GM23338 (cell line): ENCODE measurements at regions not wholly inside any gene's neighbourhood (a gene's known extent, or its start where the extent isn't known, plus 50 kb on each side); places are given as distances from the start of the nearest gene placed in this dataset.

Source experiments
- CREB1 ChIP-seq: fragments of 250-450 bp; sonication (Bioruptor Pico); IDR thresholded peaks from 2 replicates; pipeline ENCODE4 v1.5.0; 2020; ENCODE audit warnings: low read depth, mild to moderate bottlenecking, moderate library complexity
- CTCF ChIP-seq, 2 experiments: fragments of 200-600 bp in 1 of 2; sonication (generic) in 1 of 2; conservative IDR thresholded peaks; 2 replicates each; pipeline versions ENCODE4 v1.5.1 to v1.6.1; 2016 to 2017; ENCODE audit warnings: antibody characterized with exemption in 2 of 2, low read depth in 2 of 2, mild to moderate bottlenecking in 2 of 2, moderate library complexity in 1 of 2
- EZH2 ChIP-seq: fragments of 200-600 bp; sonication (generic); IDR thresholded peaks from one replicate; pipeline ENCODE4 v1.8.0; 2017; ENCODE audit warnings: antibody characterized with exemption, mild to moderate bottlenecking, low read depth; ENCODE audit not compliant: unreplicated experiment
- EZH2phosphoT487 ChIP-seq: fragments of 200-600 bp; sonication (generic); IDR thresholded peaks from one replicate; pipeline ENCODE4 v1.8.1; 2018; ENCODE audit warnings: antibody characterized with exemption; ENCODE audit not compliant: unreplicated experiment
- JUNB ChIP-seq: IDR thresholded peaks from one replicate; pipeline ENCODE4 v1.6.1; 2016; ENCODE audit warnings: antibody characterized with exemption; ENCODE audit not compliant: unreplicated experiment
- POLR2AphosphoS5 ChIP-seq: IDR thresholded peaks from 2 replicates; pipeline ENCODE4 v1.6.1; 2016; ENCODE audit warnings: antibody characterized with exemption, low read depth
- STAT1 ChIP-seq: IDR thresholded peaks from one replicate; pipeline ENCODE4 v1.6.1; 2016; ENCODE audit warnings: antibody characterized with exemption; ENCODE audit not compliant: unreplicated experiment
- ZNF114 ChIP-seq: fragments of 250-450 bp; sonication (Bioruptor Pico); IDR thresholded peaks from 2 replicates; pipeline ENCODE4 v1.5.0; 2020; ENCODE audit warnings: mild to moderate bottlenecking, moderate library complexity
- TF ChIP-seq, protein P1 (sequence below): IDR thresholded peaks from 2 replicates; pipeline ENCODE4 v1.6.1; 2016; ENCODE audit warnings: antibody characterized with exemption
- TF ChIP-seq, protein P2 (sequence below): fragments of 250-450 bp; sonication (Bioruptor Pico); IDR thresholded peaks from 2 replicates; pipeline ENCODE4 v1.5.0; 2020; ENCODE audit warnings: mild to moderate bottlenecking, moderate library complexity

DNA sequence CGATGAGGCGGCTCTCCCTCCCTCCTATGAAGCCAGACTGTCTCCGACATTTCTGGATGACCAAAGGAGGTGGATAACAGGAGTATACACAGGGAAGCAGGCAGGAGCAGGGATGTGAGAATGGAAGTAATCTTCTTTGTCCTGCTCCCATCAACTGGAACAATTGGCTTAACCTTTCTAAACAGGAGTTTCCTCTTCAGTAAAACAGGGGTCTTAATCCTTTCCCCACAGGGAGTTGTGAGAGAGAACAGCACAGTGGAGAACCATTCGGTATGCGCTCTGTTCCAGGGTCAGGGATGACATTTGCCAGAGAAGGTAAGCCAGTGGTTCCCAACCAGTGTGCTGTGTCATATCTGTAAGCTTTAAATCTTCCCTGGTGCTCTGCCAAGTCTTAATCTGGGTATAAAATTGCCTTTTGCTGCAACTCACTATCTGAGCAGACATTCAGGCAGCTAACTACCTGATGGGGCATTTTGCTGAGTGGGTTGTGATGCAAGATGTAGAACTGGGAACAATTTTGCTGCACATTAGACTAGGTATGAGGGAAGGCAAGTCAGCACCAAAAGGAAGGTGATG, 294.8 kb upstream of the KIF2A start:
- TF ChIP-seq CTCF (conservative IDR thresholded peaks at IDR 0.05; ENCODE audit: low read depth in 2 of 2) (no peak), POLR2AphosphoS5 (no peak), EZH2 (no peak), ZNF114 (CRISPR knock-in tag) (no peak), EZH2phosphoT487 (no peak), CREB1 (CRISPR knock-in tag) (no peak), JUNB (no peak), STAT1 (no peak)
- TF ChIP-seq, protein P1, sequence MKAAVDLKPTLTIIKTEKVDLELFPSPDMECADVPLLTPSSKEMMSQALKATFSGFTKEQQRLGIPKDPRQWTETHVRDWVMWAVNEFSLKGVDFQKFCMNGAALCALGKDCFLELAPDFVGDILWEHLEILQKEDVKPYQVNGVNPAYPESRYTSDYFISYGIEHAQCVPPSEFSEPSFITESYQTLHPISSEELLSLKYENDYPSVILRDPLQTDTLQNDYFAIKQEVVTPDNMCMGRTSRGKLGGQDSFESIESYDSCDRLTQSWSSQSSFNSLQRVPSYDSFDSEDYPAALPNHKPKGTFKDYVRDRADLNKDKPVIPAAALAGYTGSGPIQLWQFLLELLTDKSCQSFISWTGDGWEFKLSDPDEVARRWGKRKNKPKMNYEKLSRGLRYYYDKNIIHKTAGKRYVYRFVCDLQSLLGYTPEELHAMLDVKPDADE, result no peak
- TF ChIP-seq, protein P2, sequence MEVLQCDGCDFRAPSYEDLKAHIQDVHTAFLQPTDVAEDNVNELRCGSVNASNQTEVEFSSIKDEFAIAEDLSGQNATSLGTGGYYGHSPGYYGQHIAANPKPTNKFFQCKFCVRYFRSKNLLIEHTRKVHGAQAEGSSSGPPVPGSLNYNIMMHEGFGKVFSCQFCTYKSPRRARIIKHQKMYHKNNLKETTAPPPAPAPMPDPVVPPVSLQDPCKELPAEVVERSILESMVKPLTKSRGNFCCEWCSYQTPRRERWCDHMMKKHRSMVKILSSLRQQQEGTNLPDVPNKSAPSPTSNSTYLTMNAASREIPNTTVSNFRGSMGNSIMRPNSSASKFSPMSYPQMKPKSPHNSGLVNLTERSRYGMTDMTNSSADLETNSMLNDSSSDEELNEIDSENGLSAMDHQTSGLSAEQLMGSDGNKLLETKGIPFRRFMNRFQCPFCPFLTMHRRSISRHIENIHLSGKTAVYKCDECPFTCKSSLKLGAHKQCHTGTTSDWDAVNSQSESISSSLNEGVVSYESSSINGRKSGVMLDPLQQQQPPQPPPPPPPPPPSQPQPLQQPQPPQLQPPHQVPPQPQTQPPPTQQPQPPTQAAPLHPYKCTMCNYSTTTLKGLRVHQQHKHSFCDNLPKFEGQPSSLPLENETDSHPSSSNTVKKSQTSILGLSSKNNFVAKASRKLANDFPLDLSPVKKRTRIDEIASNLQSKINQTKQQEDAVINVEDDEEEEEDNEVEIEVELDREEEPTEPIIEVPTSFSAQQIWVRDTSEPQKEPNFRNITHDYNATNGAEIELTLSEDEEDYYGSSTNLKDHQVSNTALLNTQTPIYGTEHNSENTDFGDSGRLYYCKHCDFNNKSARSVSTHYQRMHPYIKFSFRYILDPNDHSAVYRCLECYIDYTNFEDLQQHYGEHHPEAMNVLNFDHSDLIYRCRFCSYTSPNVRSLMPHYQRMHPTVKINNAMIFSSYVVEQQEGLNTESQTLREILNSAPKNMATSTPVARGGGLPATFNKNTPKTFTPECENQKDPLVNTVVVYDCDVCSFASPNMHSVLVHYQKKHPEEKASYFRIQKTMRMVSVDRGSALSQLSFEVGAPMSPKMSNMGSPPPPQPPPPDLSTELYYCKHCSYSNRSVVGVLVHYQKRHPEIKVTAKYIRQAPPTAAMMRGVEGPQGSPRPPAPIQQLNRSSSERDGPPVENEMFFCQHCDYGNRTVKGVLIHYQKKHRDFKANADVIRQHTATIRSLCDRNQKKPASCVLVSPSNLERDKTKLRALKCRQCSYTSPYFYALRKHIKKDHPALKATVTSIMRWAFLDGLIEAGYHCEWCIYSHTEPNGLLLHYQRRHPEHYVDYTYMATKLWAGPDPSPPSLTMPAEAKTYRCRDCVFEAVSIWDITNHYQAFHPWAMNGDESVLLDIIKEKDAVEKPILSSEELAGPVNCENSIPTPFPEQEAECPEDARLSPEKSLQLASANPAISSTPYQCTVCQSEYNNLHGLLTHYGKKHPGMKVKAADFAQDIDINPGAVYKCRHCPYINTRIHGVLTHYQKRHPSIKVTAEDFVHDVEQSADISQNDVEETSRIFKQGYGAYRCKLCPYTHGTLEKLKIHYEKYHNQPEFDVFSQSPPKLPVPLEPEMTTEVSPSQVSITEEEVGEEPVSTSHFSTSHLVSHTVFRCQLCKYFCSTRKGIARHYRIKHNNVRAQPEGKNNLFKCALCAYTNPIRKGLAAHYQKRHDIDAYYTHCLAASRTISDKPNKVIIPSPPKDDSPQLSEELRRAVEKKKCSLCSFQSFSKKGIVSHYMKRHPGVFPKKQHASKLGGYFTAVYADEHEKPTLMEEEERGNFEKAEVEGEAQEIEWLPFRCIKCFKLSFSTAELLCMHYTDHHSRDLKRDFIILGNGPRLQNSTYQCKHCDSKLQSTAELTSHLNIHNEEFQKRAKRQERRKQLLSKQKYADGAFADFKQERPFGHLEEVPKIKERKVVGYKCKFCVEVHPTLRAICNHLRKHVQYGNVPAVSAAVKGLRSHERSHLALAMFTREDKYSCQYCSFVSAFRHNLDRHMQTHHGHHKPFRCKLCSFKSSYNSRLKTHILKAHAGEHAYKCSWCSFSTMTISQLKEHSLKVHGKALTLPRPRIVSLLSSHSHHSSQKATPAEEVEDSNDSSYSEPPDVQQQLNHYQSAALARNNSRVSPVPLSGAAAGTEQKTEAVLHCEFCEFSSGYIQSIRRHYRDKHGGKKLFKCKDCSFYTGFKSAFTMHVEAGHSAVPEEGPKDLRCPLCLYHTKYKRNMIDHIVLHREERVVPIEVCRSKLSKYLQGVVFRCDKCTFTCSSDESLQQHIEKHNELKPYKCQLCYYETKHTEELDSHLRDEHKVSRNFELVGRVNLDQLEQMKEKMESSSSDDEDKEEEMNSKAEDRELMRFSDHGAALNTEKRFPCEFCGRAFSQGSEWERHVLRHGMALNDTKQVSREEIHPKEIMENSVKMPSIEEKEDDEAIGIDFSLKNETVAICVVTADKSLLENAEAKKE, result no peak
